Activated naive CD8-positive, alpha-beta T cell treated with anti-CD3 and anti-CD28 coated beads for 36 hours (primary cell): ENCODE measurements at regions not wholly inside any gene's neighbourhood (a gene's known extent, or its start where the extent isn't known, plus 50 kb on each side); places are given as distances from the start of the nearest gene placed in this dataset.

Source experiments
- DNase-seq: peaks from one replicate; pipeline ENCODE4 v3.0.0; 2021
- H3K27ac Mint-ChIP-seq: one replicate; pipeline ENCODE4 v1.8.0; 2022; ENCODE audit warnings: mild to moderate bottlenecking, moderate library complexity, mixed read lengths
- H3K27me3 Mint-ChIP-seq: one replicate; pipeline ENCODE4 v1.8.0; 2022; ENCODE audit warnings: mild to moderate bottlenecking, mixed read lengths
- H3K36me3 Mint-ChIP-seq: one replicate; pipeline ENCODE4 v1.8.0; 2021; ENCODE audit warnings: mild to moderate bottlenecking, mixed read lengths
- H3K4me1 Mint-ChIP-seq: one replicate; pipeline ENCODE4 v1.8.0; 2021; ENCODE audit warnings: mixed read lengths
- H3K4me3 Mint-ChIP-seq: one replicate; pipeline ENCODE4 v1.8.0; 2022; ENCODE audit warnings: mild to moderate bottlenecking, moderate library complexity, mixed read lengths
- H3K9me3 Mint-ChIP-seq: one replicate; pipeline ENCODE4 v1.8.0; 2022; ENCODE audit warnings: mixed read lengths

DNA sequence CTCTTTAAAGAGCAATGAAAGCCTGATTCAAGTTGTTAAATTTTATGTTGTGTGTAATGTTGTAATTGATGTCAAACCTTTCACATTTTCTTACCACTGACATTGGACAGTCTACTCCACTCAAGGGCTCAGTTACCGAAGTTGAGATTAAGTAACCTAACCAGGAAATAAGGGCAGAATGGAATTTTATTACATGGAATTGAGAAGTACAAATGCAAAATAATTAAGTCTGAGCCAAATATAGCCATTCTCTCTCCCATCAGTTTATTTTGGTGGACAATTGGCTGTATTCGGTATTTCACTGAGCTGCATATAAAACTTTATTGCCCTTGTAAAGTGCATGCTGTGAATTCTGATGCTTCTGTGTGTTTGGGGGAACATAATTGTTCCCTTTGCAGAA, 231.5 kb downstream of the TTC32 start:
- no peaks in the 10 kb centered on the region for H3K36me3 Mint-ChIP-seq
- no peak for DNase-seq
- no peaks in the 10 kb centered on the region for H3K4me1 Mint-ChIP-seq
- H3K4me3 Mint-ChIP-seq: no peak overlapping the region
- peaks cover 35% of the 10 kb centered on the region for H3K27me3 Mint-ChIP-seq
- H3K27ac Mint-ChIP-seq: no peak overlapping the region
- H3K9me3 Mint-ChIP-seq: no peaks in the 10 kb centered on the region

GRCh38 chr2:19669559-19669958, 232.2 kb downstream of the TTC32 start:
- no peak for DNase-seq
- Mint-ChIP-seq H3K9me3 (no peaks in the 10 kb centered on the region), H3K36me3 (no peaks in the 10 kb centered on the region), H3K27ac (no peak overlapping the region), H3K4me1 (no peaks in the 10 kb centered on the region), H3K27me3 (peaks cover 33% of the 10 kb centered on the region), H3K4me3 (no peak overlapping the region)

GRCh38 chr2:19669126-19669525, 232.7 kb downstream of the TTC32 start:
- Mint-ChIP-seq H3K27me3 (peaks cover 30% of the 10 kb centered on the region), H3K4me3 (no peak overlapping the region), H3K27ac (no peak overlapping the region), H3K9me3 (no peaks in the 10 kb centered on the region), H3K36me3 (no peaks in the 10 kb centered on the region), H3K4me1 (no peaks in the 10 kb centered on the region)
- DNase-seq: no peak

- Mint-ChIP-seq H3K27ac (no peak overlapping the region), H3K27me3 (peaks cover 23% of the 10 kb centered on the region), H3K4me3 (no peak overlapping the region), H3K4me1 (no peaks in the 10 kb centered on the region), H3K9me3 (no peaks in the 10 kb centered on the region), H3K36me3 (no peaks in the 10 kb centered on the region)
- DNase-seq: no peak
Observed at GRCh38 chr2:19667536-19667949, 234.2 kb downstream of the TTC32 start.

GRCh38 chr2:19667085-19667484, 234.7 kb downstream of the TTC32 start:
- Mint-ChIP-seq H3K27ac (no peak overlapping the region), H3K4me3 (no peak overlapping the region), H3K27me3 (peaks cover 23% of the 10 kb centered on the region), H3K4me1 (no peaks in the 10 kb centered on the region), H3K9me3 (no peaks in the 10 kb centered on the region), H3K36me3 (no peaks in the 10 kb centered on the region)
- no peak for DNase-seq

DNA sequence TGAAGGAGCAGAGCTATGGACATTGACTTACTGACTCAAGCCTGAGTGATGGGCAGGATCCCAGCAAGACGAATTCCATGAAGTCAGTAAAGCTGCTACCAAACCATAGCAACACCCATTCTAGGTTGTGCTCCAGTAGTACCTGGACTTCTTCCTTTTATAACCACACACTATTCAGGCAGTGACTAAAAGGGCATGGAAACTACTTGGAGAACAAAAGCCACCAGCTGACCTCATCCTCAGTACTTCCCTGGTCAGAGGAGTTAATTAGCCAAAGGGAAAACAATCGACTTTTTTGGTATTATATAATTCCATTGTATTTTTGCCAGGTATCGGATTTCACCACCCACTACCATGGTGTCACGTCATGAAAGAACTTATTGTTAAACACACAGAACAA, 237.1 kb downstream of the TTC32 start:
- Mint-ChIP-seq H3K27me3 (peaks cover 18% of the 10 kb centered on the region), H3K9me3 (no peaks in the 10 kb centered on the region), H3K36me3 (no peaks in the 10 kb centered on the region), H3K4me1 (no peaks in the 10 kb centered on the region), H3K4me3 (no peak overlapping the region), H3K27ac (no peak overlapping the region)
- no peak for DNase-seq

DNA sequence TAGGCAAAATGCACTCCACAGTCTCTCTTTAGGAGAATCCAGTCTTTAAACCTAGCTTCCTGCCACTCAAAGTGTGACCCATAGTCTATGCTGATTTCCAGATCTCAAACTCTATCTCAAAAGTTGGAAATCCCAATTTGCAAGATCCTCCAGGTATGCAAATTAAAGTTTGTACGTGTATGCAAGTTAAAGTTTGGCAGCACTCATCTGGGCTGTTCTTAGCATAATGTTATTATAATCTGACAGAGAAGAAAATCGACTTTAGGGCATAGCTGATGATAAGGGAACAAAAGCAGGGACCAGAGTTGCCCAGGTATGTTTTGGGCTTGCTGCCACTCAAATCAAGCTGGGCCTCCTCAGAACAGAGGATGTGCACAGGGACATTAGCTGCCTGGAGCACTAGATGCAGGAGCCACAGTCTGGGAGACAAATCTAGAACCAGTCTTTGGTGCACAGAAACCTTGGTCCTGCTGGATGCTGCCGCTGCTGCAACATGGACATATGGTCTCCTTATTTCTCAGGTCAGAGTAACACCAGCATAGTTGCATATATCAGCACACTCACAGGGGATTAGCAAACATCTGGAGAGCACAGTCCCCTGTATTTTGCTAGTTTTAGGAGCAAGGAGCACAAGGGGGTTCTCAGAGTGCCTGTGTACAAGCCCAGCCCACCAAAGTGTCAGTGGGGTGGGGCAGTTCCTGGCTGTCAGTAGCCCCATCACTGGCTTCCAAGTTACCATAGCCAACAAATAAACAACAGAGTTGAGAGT, 242.6 kb downstream of the TTC32 start:
- Mint-ChIP-seq H3K27ac (no peak overlapping the region), H3K27me3 (peaks cover 4% of the 10 kb centered on the region), H3K4me3 (no peak overlapping the region), H3K4me1 (no peaks in the 10 kb centered on the region), H3K36me3 (no peaks in the 10 kb centered on the region), H3K9me3 (no peaks in the 10 kb centered on the region)
- no peak for DNase-seq

GRCh38 chr2:19656011-19656410, 245.8 kb downstream of the TTC32 start:
- no peaks in the 10 kb centered on the region for H3K27me3 Mint-ChIP-seq
- H3K36me3 Mint-ChIP-seq: no peaks in the 10 kb centered on the region
- no peak overlapping the region for H3K27ac Mint-ChIP-seq
- no peaks in the 10 kb centered on the region for H3K4me1 Mint-ChIP-seq
- DNase-seq: no peak
- no peak overlapping the region for H3K4me3 Mint-ChIP-seq
- no peaks in the 10 kb centered on the region for H3K9me3 Mint-ChIP-seq

DNA sequence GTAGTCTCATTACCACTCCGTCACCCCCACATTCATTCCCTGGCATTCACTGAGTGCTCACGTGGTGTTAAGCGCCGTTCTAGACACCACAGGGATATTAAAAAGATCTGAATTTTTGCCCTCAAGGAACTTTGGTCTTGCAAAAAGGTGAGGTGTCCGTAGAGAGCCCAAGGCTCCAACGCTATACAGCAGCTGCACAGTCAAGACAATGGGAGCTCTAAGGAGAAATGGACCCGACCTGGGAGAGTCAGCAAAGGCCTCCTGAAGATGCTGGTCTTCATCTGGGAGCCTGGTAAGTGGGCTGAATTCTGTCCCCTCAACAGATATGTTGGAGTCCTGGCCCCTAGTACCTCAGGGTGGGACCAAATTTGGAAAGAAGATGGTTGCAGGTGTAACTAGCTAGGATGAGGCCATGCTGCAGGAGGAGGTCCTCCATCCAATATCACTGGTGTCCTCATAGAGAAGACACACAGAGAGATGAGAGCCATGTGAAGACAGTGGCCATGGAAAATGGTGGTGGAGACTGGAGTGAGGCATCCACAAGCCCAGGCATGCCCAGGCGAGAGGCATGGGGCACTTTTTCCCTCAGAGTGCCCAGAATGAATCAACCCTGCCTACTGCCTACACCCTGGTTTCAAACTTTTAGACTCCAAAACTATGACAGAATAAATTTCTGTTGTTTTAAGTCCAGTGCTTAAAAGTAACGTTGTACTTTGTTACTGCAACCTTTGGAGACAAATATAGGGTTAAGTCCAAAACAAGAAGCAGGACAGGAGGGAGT, 247.3 kb downstream of the TTC32 start:
- no peaks in the 10 kb centered on the region for H3K36me3 Mint-ChIP-seq
- H3K27me3 Mint-ChIP-seq: no peaks in the 10 kb centered on the region
- no peak for DNase-seq
- no peaks in the 10 kb centered on the region for H3K4me1 Mint-ChIP-seq
- H3K27ac Mint-ChIP-seq: no peak overlapping the region
- no peak overlapping the region for H3K4me3 Mint-ChIP-seq
- no peaks in the 10 kb centered on the region for H3K9me3 Mint-ChIP-seq

GRCh38 chr2:19653509-19653908, 248.3 kb downstream of the TTC32 start:
- Mint-ChIP-seq H3K27ac (no peak overlapping the region), H3K4me3 (no peak overlapping the region), H3K36me3 (no peaks in the 10 kb centered on the region), H3K27me3 (no peaks in the 10 kb centered on the region), H3K9me3 (no peaks in the 10 kb centered on the region), H3K4me1 (no peaks in the 10 kb centered on the region)
- no peak for DNase-seq

- Mint-ChIP-seq H3K4me1 (no peaks in the 10 kb centered on the region), H3K9me3 (no peaks in the 10 kb centered on the region), H3K27ac (no peak overlapping the region), H3K36me3 (no peaks in the 10 kb centered on the region), H3K4me3 (no peak overlapping the region), H3K27me3 (no peaks in the 10 kb centered on the region)
- no peak for DNase-seq
Observed at GRCh38 chr2:19652811-19653210, 249.0 kb downstream of the TTC32 start.

GRCh38 chr2:19651466-19651865, 250.3 kb downstream of the TTC32 start:
- DNase-seq: no peak
- Mint-ChIP-seq H3K27ac (no peak overlapping the region), H3K36me3 (no peaks in the 10 kb centered on the region), H3K9me3 (no peaks in the 10 kb centered on the region), H3K4me1 (no peaks in the 10 kb centered on the region), H3K27me3 (no peaks in the 10 kb centered on the region), H3K4me3 (no peak overlapping the region)

DNA sequence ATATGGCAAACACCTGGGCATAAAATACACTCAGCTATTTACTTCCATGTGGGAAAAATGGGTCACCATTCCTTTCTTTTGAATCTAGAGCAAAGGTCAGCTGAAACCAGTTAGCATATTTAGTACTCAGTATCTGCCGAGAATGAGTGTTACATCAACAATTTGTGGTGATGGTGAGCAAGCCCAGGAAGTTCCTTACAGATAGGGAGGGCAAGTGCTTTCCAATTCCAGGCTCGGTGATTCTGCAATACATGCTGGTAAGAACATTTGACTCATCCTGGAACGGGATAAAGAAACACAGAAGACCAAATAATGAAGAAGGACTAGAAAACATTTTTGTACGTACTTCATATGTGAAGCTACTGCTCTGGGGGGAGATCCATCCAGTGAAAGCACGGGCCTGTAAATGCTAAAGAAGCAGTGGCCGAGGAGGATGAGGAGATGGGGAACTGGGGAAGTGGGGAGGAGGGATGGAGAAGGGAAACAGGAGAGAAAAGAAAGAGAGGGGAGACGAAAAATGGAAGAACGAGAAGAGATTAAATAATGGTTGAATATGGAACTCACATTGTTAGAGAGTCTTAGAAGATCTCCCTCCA, 251.9 kb downstream of the TTC32 start:
- DNase-seq: no peak
- Mint-ChIP-seq H3K36me3 (no peaks in the 10 kb centered on the region), H3K9me3 (no peaks in the 10 kb centered on the region), H3K4me1 (no peaks in the 10 kb centered on the region), H3K27me3 (no peaks in the 10 kb centered on the region), H3K4me3 (no peak overlapping the region), H3K27ac (no peak overlapping the region)

DNA sequence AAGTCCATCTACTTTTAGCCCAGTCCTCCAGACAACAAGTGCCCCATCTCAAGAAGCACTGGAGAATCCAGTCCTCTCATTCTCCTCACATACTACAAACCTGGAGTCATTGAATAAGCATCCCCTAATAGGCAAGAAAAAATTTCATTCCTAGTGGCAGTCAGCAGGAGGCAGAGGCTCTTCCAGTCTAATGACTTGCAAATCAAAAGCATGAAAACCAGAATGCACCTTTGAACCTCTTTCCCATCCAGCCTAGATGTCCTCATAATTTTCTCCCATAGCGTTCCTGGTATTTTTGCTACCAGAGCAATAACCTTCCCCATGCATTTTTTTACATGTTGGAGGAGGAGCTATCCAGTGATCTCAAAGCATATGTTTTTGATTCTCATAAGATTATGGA, 252.6 kb downstream of the TTC32 start:
- DNase-seq: no peak
- H3K36me3 Mint-ChIP-seq: no peaks in the 10 kb centered on the region
- no peaks in the 10 kb centered on the region for H3K4me1 Mint-ChIP-seq
- no peak overlapping the region for H3K27ac Mint-ChIP-seq
- H3K4me3 Mint-ChIP-seq: no peak overlapping the region
- H3K27me3 Mint-ChIP-seq: peaks cover 5% of the 10 kb centered on the region
- peaks cover 4% of the 10 kb centered on the region for H3K9me3 Mint-ChIP-seq

GRCh38 chr2:19648583-19648982, 253.2 kb downstream of the TTC32 start:
- Mint-ChIP-seq H3K27ac (no peak overlapping the region), H3K36me3 (no peaks in the 10 kb centered on the region), H3K9me3 (peaks cover 6% of the 10 kb centered on the region)

More at GRCh38 chr2:19648583-19648982, 253.2 kb downstream of the TTC32 start:
- Mint-ChIP-seq H3K4me3 (no peak overlapping the region), H3K4me1 (no peaks in the 10 kb centered on the region), H3K27me3 (peaks cover 8% of the 10 kb centered on the region)
- DNase-seq: no peak
